HEK293T (cell line): ENCODE measurements at regions not wholly inside any gene's neighbourhood (a gene's known extent, or its start where the extent isn't known, plus 50 kb on each side); places are given as distances from the start of the nearest gene placed in this dataset.

Source experiments
- HDGF ChIP-seq: fragments of 450-650 bp; IDR thresholded peaks from 2 replicates; pipeline ENCODE4 v1.6.1; 2017; ENCODE audit warnings: antibody characterized with exemption, borderline replicate concordance
- L3MBTL2 ChIP-seq: fragments of 450-650 bp; conservative IDR thresholded peaks from 2 replicates; pipeline ENCODE4 v1.6.1; 2016; ENCODE audit warnings: mild to moderate bottlenecking

- TF ChIP-seq HDGF (no peak), L3MBTL2 (no peak)
Observed at GRCh38 chr13:73215823-73216222, 157.0 kb downstream of the KLF5 start.
